ENCODE measurements at regions not wholly inside any gene's neighbourhood (a gene's known extent, or its start where the extent isn't known, plus 50 kb on each side); places are given as distances from the start of the nearest gene placed in this dataset.

- no peak for DNase-seq
Measured at GRCh38 chr2:129728035-129728972, 251.2 kb upstream of the RAB6C start.

GRCh38 chr2:129729011-129729410 is 250.5 kb upstream of the RAB6C start:
- DNase-seq, result no peak

DNA sequence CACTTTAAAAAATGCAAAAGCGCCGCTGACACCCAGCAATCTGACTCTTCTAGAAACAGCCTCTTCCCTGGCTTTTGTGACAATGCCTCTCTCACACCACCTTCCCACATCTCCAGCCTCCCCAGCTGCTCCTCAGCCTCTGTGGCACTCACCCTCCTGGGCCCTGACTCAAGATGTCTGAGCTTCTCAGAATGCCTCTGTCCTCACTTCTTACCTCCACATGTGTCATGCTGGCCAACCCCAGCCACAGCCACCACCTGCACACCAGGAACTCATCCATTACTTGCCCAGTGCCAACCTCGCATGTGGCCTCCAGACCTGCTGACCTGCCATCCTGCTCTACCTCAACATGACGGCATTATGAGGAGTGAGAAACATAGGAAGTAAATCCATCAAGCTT is 249.8 kb upstream of the RAB6C start:
- no peak for DNase-seq

DNA sequence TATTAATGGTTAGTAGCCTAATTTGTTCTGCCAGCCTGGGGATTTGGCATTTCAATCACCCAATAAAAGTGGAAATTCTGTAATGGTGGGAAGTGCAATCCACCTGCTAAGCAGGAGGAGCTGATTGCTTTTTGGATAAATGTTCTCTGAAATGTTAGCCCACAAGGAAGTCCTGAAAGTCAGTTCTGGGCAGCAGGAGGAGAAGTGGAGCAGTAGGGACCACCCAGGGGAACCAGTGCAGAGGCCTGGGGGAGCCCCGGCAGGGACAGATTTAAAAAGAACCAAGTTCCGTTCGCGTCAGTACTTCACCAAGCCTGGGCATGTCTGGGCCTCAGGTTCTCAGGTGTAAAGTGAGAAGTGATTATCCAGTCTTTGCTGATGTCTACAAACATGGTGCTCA is 248.5 kb upstream of the RAB6C start:
- DNase-seq, result peak; percentile 17

DNA sequence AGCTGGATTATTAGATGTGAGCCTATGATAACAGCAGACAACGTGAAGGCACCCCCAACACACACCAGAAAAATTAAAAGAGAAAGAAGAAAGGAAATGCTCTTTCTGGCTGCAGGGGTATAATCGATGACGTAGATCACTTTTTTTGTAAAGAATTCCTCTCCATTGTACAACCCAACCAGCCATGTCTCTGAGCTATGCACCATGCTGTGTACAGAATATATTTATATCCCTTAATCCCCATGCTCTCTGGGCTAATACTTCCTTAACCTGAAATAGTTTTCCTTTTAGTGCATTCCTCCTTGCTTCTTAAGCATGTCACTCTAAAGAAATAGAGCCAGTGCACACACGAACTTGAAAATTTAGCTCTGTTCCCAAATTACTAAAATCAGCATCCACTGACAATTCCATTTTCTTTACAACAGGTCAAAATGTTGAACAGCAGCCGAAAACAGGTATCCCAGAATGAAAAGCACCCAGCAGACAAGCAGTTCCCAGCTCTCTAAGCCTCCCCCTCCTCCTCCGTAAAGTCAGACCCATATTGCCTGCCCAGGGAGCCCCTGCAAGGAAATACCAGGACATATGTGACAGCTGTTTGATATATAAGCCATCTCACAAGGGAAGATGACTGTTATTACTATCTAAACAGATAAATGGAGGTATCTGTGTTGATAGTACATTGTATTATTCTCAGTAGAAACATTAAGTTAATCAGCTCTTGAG is 247.4 kb upstream of the RAB6C start:
- no peak for DNase-seq

GRCh38 chr2:129732630-129733026 is 246.8 kb upstream of the RAB6C start:
- DNase-seq, result peak; percentile 24

DNA sequence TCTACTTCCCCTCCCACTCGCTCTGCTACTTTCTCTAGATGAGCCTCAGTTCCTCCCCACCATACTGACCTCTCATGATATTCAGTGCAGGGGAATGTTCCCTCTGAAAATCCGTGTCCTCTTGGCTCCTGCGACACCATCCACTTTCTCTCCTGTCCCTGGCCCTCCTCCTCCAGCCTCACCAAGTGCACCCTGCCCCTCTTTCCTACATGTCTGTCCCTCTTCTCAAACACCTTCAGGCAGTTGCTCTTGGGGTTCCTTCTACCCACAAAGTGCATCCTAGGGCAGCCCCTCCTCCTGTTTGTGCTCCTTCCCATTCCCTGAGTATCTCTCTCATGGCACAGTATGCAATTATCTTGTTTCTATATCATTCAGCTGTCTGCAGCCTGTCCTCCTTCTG is 246.4 kb upstream of the RAB6C start:
- DNase-seq, result no peak

- peak; percentile 19 for DNase-seq
Measured at GRCh38 chr2:129733579-129733978, 245.9 kb upstream of the RAB6C start.

- DNase-seq, result peak; percentile 13
Measured at GRCh38 chr2:129734343-129735034, 245.0 kb upstream of the RAB6C start.

GRCh38 chr2:129735576-129735975 is 243.9 kb upstream of the RAB6C start:
- DNase-seq, result no peak

DNA sequence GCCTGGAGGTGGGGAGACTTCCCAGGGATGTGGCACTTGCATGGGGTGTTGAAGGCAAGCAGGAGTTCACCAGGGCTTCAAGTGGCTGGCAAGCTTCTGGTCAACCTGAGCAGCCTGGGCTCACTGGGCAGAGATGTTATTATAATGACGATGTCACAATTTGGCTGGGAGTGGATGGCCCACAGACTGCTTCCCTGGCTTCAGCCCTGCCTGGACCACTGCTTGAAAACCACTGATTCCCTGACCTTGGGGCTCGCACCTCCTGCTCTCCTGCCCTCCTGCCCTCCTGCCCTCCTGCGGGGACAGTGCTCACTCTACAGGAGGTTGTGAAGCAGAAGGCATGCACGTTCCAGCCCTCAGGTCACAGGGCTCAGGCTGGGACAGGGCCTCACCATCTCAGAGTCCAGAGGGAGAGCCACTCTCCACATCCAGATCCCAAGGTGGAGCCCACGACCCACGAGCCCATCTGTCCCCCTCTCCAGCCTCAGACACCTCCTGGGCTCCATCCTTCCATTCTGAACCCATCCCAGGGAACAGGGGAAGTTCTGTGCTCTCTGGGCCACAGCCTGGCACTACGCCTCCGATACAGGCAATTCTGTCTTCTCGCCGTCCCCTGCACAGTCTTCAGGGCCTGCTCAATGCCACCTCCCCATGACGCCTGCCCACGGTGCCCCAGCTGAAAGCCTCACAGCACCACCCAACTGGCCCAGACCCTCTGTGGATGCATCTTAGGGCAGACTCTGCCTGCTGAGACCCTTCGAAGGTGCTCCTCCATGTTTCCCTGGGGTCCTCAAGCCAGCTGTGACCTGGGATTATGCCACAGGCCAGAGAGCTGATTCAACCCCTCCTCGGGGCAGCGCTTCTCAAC is 241.6 kb upstream of the RAB6C start:
- DNase-seq, result no peak

DNA sequence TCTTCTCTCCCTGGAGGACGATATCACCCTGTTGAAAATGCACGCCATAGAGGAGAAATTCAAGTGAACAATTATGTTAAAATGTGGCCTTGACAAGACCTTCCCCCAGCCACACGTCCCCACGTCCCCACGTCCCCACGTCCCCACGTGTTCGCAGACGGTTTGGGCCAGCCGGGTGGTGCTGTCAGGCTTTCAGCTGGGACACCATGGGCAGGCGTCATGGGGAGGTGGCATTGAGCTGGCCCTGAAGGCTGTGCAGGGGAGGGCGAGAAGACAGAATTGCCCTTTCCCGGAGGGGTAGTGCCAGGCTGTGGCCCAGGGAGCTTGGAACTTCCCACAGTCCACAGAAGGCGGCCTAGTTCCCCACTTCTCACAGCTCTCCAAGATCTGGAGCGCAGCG is 240.7 kb upstream of the RAB6C start:
- no peak for DNase-seq

DNA sequence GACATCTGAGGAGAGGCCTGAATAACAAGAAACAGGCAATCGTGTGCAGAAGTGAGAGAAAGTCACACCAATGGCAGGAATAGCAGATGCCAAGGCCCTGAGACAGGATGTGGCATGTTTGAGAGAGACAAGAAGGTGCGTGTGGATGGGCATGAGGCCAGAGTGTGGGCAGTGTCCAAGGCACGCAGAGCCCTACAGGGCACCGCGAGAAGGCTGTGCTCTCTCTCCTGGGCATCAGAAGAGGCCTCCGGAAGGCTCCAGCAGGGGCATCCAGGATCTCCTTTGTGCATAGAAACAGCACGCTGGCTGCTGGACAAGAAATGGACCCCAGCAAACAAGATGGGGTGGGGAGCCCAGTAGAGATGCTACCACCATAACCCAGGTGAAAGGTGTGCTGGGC is 239.0 kb upstream of the RAB6C start:
- DNase-seq, result no peak

DNA sequence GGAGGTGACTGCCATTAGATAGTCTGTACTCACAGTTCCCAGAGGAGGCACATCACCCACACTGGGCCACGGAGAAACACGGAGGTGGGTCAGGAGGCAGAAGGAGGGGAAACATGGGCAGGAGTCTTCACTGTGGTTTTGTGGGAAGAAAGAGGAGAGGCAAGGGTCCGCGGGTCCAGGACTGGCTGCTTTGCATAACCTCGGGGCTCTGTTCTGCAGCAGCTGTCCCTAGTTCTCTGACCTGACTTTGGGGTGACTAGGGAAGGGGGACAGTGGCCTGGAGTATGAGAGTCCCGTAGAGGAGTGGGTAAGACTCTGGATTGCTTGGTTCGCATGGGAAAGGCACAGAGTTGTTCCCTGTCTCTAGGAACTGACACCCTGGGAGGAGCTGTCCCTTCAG is 238.3 kb upstream of the RAB6C start:
- no peak for DNase-seq

GRCh38 chr2:129741623-129742022 is 237.8 kb upstream of the RAB6C start:
- no peak for DNase-seq

- no peak for DNase-seq
Measured at GRCh38 chr2:129742415-129743180, 236.9 kb upstream of the RAB6C start.

- DNase-seq, result no peak
Measured at GRCh38 chr2:129744141-129744540, 235.3 kb upstream of the RAB6C start.

DNA sequence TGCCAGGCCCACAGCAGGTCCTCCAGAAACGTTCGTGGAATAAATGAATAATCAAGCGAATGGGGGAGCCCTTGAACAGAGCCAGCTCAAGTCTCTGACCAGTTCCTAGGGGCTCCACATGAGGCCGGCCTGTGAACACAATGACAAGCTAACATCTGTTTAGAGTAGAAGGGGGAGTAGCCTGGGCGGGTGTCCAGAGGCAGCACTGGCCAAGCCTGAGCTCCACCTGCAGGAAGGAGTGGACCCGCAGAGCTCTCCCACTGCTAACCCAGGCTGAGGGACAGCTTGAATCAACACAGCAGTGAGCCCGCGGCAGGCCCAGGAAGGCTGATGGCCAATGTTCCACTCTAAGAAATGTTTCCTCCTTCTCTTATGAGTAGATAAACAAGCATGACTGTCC is 234.8 kb upstream of the RAB6C start:
- DNase-seq, result no peak

- DNase-seq, result no peak
Measured at GRCh38 chr2:129747500-129748125, 231.9 kb upstream of the RAB6C start.

GRCh38 chr2:129748250-129748649 is 231.2 kb upstream of the RAB6C start:
- DNase-seq, result no peak

GRCh38 chr2:129748653-129749052 is 230.8 kb upstream of the RAB6C start:
- DNase-seq, result no peak

Data from activated CD8-positive, alpha-beta memory T cell treated with anti-CD3 and anti-CD28 coated beads for 24 hours (primary cell).